Vagina (tissue), 2 donors: ENCODE measurements at regions not wholly inside any gene's neighbourhood (a gene's known extent, or its start where the extent isn't known, plus 50 kb on each side); places are given as distances from the start of the nearest gene placed in this dataset.

Experiments used
- DNase-seq, 2 donors: peaks; one replicate each; pipeline ENCODE4 v3.0.0-alpha.2; 2017; ENCODE audit errors: extremely low spot score in 2 of 2
- H3K27ac ChIP-seq: fragments of 200-600 bp; sonication (generic); one replicate; pipeline ENCODE4 v1.5.1; 2019
- H3K27me3 ChIP-seq: fragments of 200-600 bp; sonication (generic); one replicate; pipeline ENCODE4 v1.5.1; 2019
- H3K36me3 ChIP-seq, 2 donors: fragments of 200-600 bp; sonication (generic); one replicate each; pipeline ENCODE4 v1.5.1; 2017 to 2019
- H3K4me1 ChIP-seq: fragments of 200-600 bp; sonication (generic); one replicate; pipeline ENCODE4 v1.5.1; 2019
- H3K4me3 ChIP-seq, 2 donors: fragments of 200-600 bp; sonication (generic); 1 replicate in 1 of 2; 2 replicates in 1 of 2; pipeline ENCODE4 v1.5.1; 2016 to 2019
- H3K9me3 ChIP-seq: fragments of 200-600 bp; sonication (generic); one replicate; pipeline ENCODE4 v1.5.1; 2019
- POLR2A ChIP-seq, 2 donors: fragments of 450-650 bp; IDR thresholded peaks; one replicate each; pipeline ENCODE4 v1.6.1; 2017; ENCODE audit warnings: antibody characterized with exemption in 2 of 2, mild to moderate bottlenecking in 2 of 2, moderate library complexity in 2 of 2
- POLR2AphosphoS5 ChIP-seq, 2 donors: sonication (generic); formaldehyde crosslinking; IDR thresholded peaks; one replicate each; pipeline ENCODE4 v1.9.0; 2017; ENCODE audit warnings: antibody characterized with exemption in 2 of 2, mild to moderate bottlenecking in 2 of 2, low read depth in 1 of 2; ENCODE audit not compliant: insufficient read depth in 1 of 2
- intact Hi-C: fragments of 100-400 bp; cut with DNase I; formaldehyde crosslinking; loops from one replicate; pipeline ENCODE4 v1.15.1; 2023
- TF ChIP-seq, protein P1 (sequence below), 3 experiments: fragments of 450-650 bp in 2 of 3; fragments of 200-600 bp in 1 of 3; sonication (generic) in 1 of 3; IDR thresholded peaks; one replicate each; pipeline ENCODE4 v1.5.1; 2017 to 2019; ENCODE audit warnings: antibody characterized with exemption in 3 of 3, mild to moderate bottlenecking in 2 of 3, moderate library complexity in 2 of 3

DNA sequence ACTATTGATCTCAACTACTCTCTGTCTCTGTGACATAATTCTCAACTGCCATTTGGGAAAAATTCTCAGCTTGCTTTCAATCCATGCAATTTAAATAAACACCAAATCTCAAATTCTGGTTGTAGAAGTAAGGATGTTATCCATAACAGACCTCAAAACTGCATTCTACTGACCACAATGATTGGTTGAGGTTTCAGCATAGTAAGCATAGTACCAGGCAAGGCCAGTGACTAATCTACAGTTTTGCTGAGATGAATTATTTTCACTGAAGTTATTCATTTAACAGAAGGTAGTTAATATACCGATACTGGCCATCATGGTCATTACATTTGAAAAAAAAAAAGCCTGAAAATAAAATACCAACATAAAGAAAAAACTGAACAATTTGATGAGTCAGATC, 488.0 kb upstream of the CDH18 start:
- no peak for TF ChIP-seq POLR2A (IDR thresholded peaks at IDR 0.05)
- TF ChIP-seq, protein P1, sequence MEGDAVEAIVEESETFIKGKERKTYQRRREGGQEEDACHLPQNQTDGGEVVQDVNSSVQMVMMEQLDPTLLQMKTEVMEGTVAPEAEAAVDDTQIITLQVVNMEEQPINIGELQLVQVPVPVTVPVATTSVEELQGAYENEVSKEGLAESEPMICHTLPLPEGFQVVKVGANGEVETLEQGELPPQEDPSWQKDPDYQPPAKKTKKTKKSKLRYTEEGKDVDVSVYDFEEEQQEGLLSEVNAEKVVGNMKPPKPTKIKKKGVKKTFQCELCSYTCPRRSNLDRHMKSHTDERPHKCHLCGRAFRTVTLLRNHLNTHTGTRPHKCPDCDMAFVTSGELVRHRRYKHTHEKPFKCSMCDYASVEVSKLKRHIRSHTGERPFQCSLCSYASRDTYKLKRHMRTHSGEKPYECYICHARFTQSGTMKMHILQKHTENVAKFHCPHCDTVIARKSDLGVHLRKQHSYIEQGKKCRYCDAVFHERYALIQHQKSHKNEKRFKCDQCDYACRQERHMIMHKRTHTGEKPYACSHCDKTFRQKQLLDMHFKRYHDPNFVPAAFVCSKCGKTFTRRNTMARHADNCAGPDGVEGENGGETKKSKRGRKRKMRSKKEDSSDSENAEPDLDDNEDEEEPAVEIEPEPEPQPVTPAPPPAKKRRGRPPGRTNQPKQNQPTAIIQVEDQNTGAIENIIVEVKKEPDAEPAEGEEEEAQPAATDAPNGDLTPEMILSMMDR (IDR thresholded peaks at IDR 0.05): no peak
- no peak for TF ChIP-seq POLR2AphosphoS5 (IDR thresholded peaks at IDR 0.05; ENCODE audit: insufficient read depth in 1 of 2, low read depth in 1 of 2)
- Histone ChIP-seq H3K27ac (no peak overlapping the region), H3K27me3 (no peaks in the 10 kb centered on the region), H3K4me3 (no peak overlapping the region), H3K4me1 (no peaks in the 10 kb centered on the region), H3K9me3 (no peaks in the 10 kb centered on the region), H3K36me3 (no peaks in the 10 kb centered on the region)
- DNase-seq: no peak
- intact Hi-C loops: no loop called here

DNA sequence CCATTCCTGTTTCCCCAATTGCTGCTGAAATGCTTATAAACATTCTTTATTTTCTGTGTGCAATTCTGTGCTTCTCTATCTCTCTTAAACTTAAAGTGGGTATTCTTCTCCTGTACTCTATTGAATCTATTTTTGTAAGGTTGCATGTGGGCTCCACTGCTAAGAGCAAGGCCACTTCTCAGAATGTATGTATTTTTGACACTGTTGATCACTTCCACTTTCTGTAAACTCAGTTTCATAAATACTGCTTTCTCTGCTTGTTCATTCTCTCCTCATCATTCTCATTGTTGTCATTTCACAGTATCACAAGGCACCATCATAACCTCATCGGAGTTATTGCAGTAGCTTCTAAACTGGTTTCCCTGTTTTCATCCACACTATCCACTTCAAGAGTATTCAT, 483.0 kb upstream of the CDH18 start:
- intact Hi-C loops: no loop called here
- no peak for DNase-seq
- no peaks in the 10 kb centered on the region for H3K4me1 ChIP-seq
- H3K27ac ChIP-seq: no peak overlapping the region
- H3K27me3 ChIP-seq: no peaks in the 10 kb centered on the region
- no peaks in the 10 kb centered on the region for H3K9me3 ChIP-seq
- H3K36me3 ChIP-seq: no peaks in the 10 kb centered on the region
- TF ChIP-seq POLR2AphosphoS5 (IDR thresholded peaks at IDR 0.05; ENCODE audit: insufficient read depth in 1 of 2, low read depth in 1 of 2): no peak
- H3K4me3 ChIP-seq: no peak overlapping the region

DNA sequence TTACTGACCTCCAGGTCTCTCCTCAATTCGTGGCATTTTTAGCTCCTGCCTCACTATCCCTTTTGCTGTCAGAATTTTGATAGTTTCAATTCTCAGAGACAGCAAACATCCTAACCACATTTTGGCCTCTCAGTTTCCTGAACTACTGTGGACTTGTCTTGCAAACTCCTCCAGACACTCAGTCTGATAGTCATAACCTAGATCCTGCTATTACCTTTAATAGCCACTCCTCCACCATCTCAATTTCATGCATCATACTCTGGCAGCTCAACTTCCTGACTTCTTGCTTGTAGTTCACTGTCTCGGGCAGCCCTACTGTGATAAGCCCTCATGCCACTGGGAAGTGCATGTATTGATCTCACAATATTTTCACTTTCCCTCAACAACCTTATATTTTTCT, 481.8 kb upstream of the CDH18 start:
- H3K27me3 ChIP-seq: no peaks in the 10 kb centered on the region
- H3K9me3 ChIP-seq: no peaks in the 10 kb centered on the region
- H3K4me1 ChIP-seq: no peaks in the 10 kb centered on the region
- TF ChIP-seq POLR2A (IDR thresholded peaks at IDR 0.05) (no peak), POLR2AphosphoS5 (IDR thresholded peaks at IDR 0.05; ENCODE audit: insufficient read depth in 1 of 2, low read depth in 1 of 2) (no peak)
- TF ChIP-seq, protein P1 (IDR thresholded peaks at IDR 0.05): no peak
- no peaks in the 10 kb centered on the region for H3K36me3 ChIP-seq
- H3K4me3 ChIP-seq: no peak overlapping the region
- H3K27ac ChIP-seq: no peak overlapping the region
- DNase-seq: no peak
- intact Hi-C loops: no loop called here

DNA sequence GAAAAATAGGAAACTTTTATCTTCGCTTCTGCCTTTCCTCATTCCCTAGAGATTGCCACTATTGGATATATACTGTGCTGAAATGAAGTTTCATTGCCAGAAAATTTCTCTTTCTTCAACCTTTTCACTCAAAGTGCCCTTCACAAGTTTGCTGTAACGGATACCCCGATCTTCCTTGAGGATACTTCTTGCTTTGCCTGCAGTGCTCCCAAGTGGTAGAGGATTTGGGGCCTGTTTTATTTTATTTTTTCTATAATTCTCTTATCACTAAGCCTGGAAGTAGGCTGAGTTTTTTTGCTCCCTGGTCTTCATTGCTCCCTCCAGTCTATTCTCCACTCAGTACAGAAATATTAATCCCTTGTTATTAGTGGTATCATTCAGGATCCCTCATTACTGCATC, 481.4 kb upstream of the CDH18 start:
- no peak for DNase-seq
- intact Hi-C loops: no loop called here
- no peak for TF ChIP-seq POLR2A (IDR thresholded peaks at IDR 0.05)
- no peak for TF ChIP-seq POLR2AphosphoS5 (IDR thresholded peaks at IDR 0.05; ENCODE audit: insufficient read depth in 1 of 2, low read depth in 1 of 2)
- TF ChIP-seq, protein P1 (IDR thresholded peaks at IDR 0.05): no peak
- no peaks in the 10 kb centered on the region for H3K9me3 ChIP-seq
- no peak overlapping the region for H3K4me3 ChIP-seq
- no peaks in the 10 kb centered on the region for H3K27me3 ChIP-seq
- no peak overlapping the region for H3K27ac ChIP-seq
- H3K4me1 ChIP-seq: no peaks in the 10 kb centered on the region
- no peaks in the 10 kb centered on the region for H3K36me3 ChIP-seq

DNA sequence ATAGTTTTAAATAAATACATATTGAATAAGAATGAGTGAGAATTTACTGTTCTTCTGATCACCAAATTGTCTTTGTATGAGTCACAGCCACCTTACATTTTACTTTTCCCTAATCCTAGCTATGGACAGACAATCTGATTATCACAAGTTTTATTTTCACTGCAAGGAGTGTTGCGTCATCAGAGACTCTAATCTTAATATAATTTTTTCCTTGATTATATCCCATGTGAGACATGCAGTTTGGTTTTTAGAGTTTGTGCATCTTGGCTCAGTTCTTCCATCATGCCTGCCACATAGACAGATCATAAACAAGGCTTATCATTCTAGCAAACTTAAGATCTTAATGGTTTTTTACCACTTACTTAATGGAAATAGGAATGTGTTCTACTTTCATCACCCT, 478.5 kb upstream of the CDH18 start:
- DNase-seq: no peak
- Histone ChIP-seq H3K9me3 (no peaks in the 10 kb centered on the region), H3K4me1 (no peaks in the 10 kb centered on the region), H3K4me3 (no peak overlapping the region), H3K27me3 (no peaks in the 10 kb centered on the region), H3K27ac (no peak overlapping the region), H3K36me3 (no peaks in the 10 kb centered on the region)
- TF ChIP-seq POLR2A (IDR thresholded peaks at IDR 0.05) (no peak), POLR2AphosphoS5 (IDR thresholded peaks at IDR 0.05; ENCODE audit: insufficient read depth in 1 of 2, low read depth in 1 of 2) (no peak)
- TF ChIP-seq, protein P1 (IDR thresholded peaks at IDR 0.05): no peak
- intact Hi-C loops: no loop called here

DNA sequence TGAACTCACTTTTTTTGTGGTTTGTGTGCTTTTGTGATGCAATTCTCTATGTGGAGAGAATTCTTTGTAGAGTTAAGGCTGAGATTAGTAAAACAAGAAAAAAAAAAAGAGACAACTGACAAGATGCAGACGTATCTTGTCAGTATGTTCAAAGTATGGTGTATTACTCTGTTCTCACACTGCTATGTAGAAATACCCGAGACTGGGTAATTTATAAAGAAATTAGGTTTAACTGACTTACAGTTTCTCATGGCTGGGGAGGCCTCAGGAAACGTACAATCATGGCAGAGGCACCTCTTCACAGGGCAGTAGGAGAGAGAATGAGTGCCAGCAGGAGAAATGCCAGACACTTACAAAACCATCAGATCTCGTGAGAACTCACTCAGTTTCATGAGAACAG, 475.2 kb upstream of the CDH18 start:
- Histone ChIP-seq H3K9me3 (no peaks in the 10 kb centered on the region), H3K27ac (no peak overlapping the region), H3K4me1 (no peaks in the 10 kb centered on the region), H3K27me3 (no peaks in the 10 kb centered on the region), H3K4me3 (no peak overlapping the region), H3K36me3 (no peaks in the 10 kb centered on the region)
- no peak for DNase-seq
- TF ChIP-seq POLR2A (IDR thresholded peaks at IDR 0.05) (no peak), POLR2AphosphoS5 (IDR thresholded peaks at IDR 0.05; ENCODE audit: insufficient read depth in 1 of 2, low read depth in 1 of 2) (no peak)
- TF ChIP-seq, protein P1 (IDR thresholded peaks at IDR 0.05): no peak
- intact Hi-C loops: no loop called here
